Subcutaneous abdominal adipose tissue (tissue), 5 donors: ENCODE measurements at regions not wholly inside any gene's neighbourhood (a gene's known extent, or its start where the extent isn't known, plus 50 kb on each side); places are given as distances from the start of the nearest gene placed in this dataset.

Source experiments
- H3K27ac ChIP-seq: one replicate; pipeline ENCODE4 v1.7.0; 2013; ENCODE audit warnings: low read depth, mild to moderate bottlenecking, inconsistent platforms, low read length, moderate library complexity
- H3K27me3 ChIP-seq, 5 donors: one replicate each; pipeline ENCODE4 v1.7.0; 2013; ENCODE audit warnings: low read length in 5 of 5, inconsistent platforms in 1 of 5; ENCODE audit not compliant: control insufficient read depth in 5 of 5, insufficient read depth in 4 of 5
- H3K36me3 ChIP-seq, 5 donors: one replicate each; pipeline ENCODE4 v1.7.0; 2013; ENCODE audit warnings: low read length in 5 of 5; ENCODE audit not compliant: control insufficient read depth in 5 of 5, insufficient read depth in 5 of 5
- H3K4me1 ChIP-seq, 5 donors: one replicate each; pipeline ENCODE4 v1.7.0; 2013; ENCODE audit warnings: low read length in 5 of 5, mild to moderate bottlenecking in 3 of 5, moderate library complexity in 1 of 5; ENCODE audit not compliant: control insufficient read depth in 5 of 5, insufficient read depth in 5 of 5
- H3K4me3 ChIP-seq, 5 donors: one replicate each; pipeline ENCODE4 v1.7.0; 2013; ENCODE audit warnings: low read length in 5 of 5, low read depth in 1 of 5
- H3K9ac ChIP-seq, 5 donors: one replicate each; pipeline ENCODE4 v1.7.0; 2013; ENCODE audit warnings: low read length in 5 of 5, mild to moderate bottlenecking in 4 of 5, moderate library complexity in 3 of 5
- H3K9me3 ChIP-seq, 5 donors: one replicate each; pipeline ENCODE4 v1.7.0; 2013; ENCODE audit warnings: low read length in 5 of 5; ENCODE audit not compliant: control insufficient read depth in 5 of 5
- donor health status: healthy.
- donor health status: healthy.
- donor health status: healthy.
- donor health status: healthy.
- donor health status: healthy.

DNA sequence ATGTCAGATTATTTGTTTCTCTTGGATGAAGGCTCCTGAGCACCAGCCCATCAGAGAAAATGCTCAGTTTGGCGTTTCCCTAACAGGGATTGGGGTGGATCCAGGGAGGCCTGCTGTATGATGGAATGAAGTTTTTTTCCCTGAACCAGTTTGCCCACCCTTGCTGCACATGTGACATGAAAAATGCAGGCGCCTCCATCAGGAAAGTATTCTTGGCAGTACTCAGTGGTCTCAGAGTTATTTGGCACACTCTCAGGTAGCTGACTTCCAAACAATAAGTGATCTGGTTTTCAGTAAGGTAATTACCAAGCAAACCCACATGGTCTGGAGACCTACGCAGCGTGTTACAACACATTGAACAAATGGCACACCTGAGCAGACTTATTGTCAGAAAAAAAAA is 254.9 kb downstream of the PAX3 start:
- Histone ChIP-seq H3K36me3 (no peaks in the 10 kb centered on the region), H3K9ac (no peak overlapping the region), H3K27me3 (peaks cover 0 to 4% (median 2%) of the 10 kb centered on the region in 5 donors), H3K27ac (no peak overlapping the region), H3K9me3 (no peaks in the 10 kb centered on the region), H3K4me1 (no peaks in the 10 kb centered on the region), H3K4me3 (no peak overlapping the region)

DNA sequence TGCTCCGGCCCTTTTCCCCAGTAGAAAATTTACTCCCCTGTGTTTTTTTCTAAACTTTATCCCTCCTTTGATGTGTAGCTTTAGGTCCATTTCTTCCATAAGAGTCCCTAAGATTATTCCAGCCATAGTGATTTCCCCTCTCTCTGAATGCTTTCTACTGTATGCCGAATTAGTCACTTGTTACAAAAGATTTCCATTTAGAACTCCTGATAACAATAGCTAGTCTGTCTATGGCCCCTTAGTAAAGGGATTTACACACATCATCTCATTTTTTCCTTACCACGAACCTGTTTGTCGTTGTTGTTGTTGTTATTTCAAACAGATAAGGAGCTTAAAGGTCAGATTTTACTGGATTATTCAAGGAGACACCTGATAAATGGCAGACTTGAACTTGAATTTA is 256.1 kb downstream of the PAX3 start:
- Histone ChIP-seq H3K4me3 (no peak overlapping the region), H3K9ac (no peak overlapping the region), H3K36me3 (no peaks in the 10 kb centered on the region), H3K27ac (no peak overlapping the region), H3K27me3 (peaks cover 0 to 4% (median 0%) of the 10 kb centered on the region in 5 donors), H3K4me1 (peaks cover 0 to 2% (median 0%) of the 10 kb centered on the region in 5 donors), H3K9me3 (no peaks in the 10 kb centered on the region)

DNA sequence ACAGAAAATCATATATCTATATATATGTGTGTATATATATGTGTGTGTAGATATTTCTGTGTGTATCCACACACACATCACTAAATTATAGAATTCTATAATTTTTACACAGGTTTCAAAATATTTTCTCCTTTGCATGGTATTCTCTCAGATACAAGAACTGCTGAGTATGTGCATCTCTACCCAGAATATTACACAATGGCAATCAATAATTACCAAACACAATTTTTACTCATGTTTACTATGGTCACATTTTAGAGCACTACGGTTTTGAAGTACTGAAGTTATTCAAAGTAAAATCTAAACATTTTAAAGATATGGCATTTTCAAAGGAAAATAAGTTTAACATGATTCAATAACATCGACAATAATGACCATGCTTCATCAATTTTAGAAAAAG is 258.5 kb downstream of the PAX3 start:
- Histone ChIP-seq H3K4me3 (no peak overlapping the region), H3K27ac (no peak overlapping the region), H3K36me3 (no peaks in the 10 kb centered on the region), H3K9me3 (no peaks in the 10 kb centered on the region), H3K4me1 (peaks cover 0 to 2% (median 0%) of the 10 kb centered on the region in 5 donors), H3K9ac (no peak overlapping the region), H3K27me3 (peaks cover 0 to 3% (median 0%) of the 10 kb centered on the region in 5 donors)

GRCh38 chr2:222039821-222040220 is 259.0 kb downstream of the PAX3 start:
- Histone ChIP-seq H3K36me3 (no peaks in the 10 kb centered on the region), H3K9ac (no peak overlapping the region), H3K9me3 (no peaks in the 10 kb centered on the region), H3K4me3 (no peak overlapping the region), H3K27me3 (peaks cover 0 to 3% (median 0%) of the 10 kb centered on the region in 5 donors), H3K27ac (no peak overlapping the region), H3K4me1 (peaks cover 0 to 2% (median 0%) of the 10 kb centered on the region in 5 donors)

DNA sequence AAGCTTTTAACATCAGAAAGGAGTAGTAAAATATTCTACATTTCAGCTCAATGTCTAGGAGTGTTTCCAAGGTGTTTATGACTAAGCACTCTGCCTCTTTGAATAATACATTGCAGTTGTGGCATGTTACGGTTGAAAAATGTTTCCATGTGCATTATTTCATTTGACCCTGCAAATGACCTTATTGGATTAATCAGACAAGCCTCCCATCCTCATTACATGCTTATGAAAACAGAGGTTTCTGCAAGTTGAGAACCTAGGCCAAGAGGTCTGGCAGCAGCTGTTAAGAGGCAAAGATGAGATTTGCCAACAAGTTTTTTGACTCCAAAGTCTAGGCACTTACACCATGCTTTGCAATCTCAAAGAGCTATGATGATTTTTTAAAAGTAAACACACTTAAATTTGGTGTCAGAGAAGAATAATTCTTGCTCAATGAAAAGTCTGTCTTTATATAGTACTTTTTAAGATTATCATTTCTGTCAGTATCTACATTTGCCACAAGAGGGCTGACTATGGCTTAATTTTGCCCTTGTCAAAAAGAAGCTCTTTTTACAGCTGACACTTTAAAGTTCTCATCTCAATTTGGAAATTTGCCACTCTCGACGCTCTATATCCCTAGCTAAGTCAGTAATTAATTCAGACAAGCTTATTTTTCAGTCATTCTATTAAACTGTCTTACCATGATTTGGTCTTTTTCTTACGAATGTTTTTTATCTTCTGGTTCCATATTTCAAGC is 260.6 kb downstream of the PAX3 start:
- Histone ChIP-seq H3K9ac (no peak overlapping the region), H3K4me3 (no peak overlapping the region), H3K9me3 (no peaks in the 10 kb centered on the region), H3K27me3 (peaks cover 0 to 3% (median 0%) of the 10 kb centered on the region in 5 donors), H3K4me1 (peaks cover 0 to 2% (median 0%) of the 10 kb centered on the region in 5 donors), H3K36me3 (no peaks in the 10 kb centered on the region), H3K27ac (no peak overlapping the region)

DNA sequence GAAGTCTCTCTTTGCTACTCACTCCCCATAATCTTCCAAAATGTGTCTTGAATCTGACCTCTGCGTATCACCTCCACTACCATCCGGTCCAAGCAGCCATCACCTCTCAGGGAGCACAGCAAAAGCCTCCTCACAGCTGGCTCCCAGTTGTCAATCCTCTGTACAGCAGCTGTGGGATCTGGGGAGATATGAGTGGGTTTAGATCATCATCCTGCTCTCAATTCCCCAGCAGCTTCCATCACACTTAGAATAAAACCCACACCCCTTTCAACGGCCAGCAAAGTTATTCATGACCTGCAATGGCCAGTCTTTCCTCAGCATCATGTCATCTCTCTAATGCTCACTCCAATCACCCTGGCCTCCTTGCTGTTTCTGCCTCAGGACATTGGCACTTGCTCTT is 261.6 kb downstream of the PAX3 start:
- Histone ChIP-seq H3K4me1 (peaks cover 0 to 2% (median 0%) of the 10 kb centered on the region in 5 donors), H3K9me3 (no peaks in the 10 kb centered on the region), H3K27ac (no peak overlapping the region), H3K4me3 (no peak overlapping the region), H3K27me3 (peaks cover 0 to 3% (median 0%) of the 10 kb centered on the region in 5 donors), H3K36me3 (no peaks in the 10 kb centered on the region), H3K9ac (no peak overlapping the region)

DNA sequence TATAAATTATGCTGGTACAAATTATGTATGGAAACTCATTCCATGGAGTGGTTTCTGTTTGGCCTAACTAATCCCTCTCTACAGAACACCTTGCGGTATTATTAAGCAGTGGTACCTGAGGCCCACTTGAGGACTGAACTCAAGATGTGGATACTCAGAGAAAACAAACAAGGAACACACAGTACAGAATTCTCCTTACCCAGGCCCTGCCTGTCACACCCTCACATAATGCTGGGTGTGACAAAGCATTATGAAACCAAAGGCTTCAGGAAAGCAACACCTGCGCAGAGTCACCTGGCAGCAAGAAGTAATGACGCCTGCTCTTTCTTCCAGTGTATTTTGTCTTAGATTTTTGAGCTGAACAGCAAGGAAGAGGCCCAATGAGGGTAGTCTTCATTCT is 264.7 kb downstream of the PAX3 start:
- H3K4me3 ChIP-seq, result no peak overlapping the region
- H3K27ac ChIP-seq, result no peak overlapping the region
- no peak overlapping the region for H3K9ac ChIP-seq
- H3K4me1 ChIP-seq, result peaks cover 0 to 2% (median 0%) of the 10 kb centered on the region in 5 donors
- no peaks in the 10 kb centered on the region for H3K9me3 ChIP-seq
- peaks cover 0 to 3% (median 0%) of the 10 kb centered on the region in 5 donors for H3K27me3 ChIP-seq
- H3K36me3 ChIP-seq, result no peaks in the 10 kb centered on the region

DNA sequence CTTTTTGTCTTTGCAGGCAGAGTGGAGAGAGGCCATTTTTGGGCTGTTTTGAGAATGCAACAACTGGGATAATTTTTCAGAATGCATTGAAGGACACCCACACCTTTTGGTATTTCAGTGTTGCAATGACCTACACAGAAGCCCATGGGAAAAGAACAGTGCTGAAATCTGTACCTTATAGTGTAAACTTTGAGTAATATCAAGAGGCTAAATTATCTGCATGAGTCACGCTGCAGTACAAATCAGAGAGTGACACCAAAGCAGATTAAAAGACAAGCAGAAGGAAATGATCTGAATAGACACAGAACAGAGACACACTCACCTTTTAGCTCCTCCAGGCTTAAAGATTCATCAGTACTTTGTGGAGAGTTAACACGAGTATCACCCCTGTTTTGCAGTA is 265.3 kb downstream of the PAX3 start:
- Histone ChIP-seq H3K9me3 (no peaks in the 10 kb centered on the region), H3K27me3 (peaks cover 0 to 3% (median 0%) of the 10 kb centered on the region in 5 donors), H3K9ac (no peak overlapping the region), H3K36me3 (no peaks in the 10 kb centered on the region), H3K4me1 (peaks cover 0 to 1% (median 0%) of the 10 kb centered on the region in 5 donors), H3K27ac (no peak overlapping the region), H3K4me3 (no peak overlapping the region)

GRCh38 chr2:222025881-222026271 is 272.9 kb downstream of the PAX3 start:
- H3K9ac ChIP-seq, result no peak overlapping the region
- H3K27ac ChIP-seq, result no peak overlapping the region
- H3K36me3 ChIP-seq, result no peaks in the 10 kb centered on the region
- H3K9me3 ChIP-seq, result no peaks in the 10 kb centered on the region
- peaks cover 0 to 13% (median 0%) of the 10 kb centered on the region in 5 donors for H3K27me3 ChIP-seq
- H3K4me1 ChIP-seq, result peaks cover 0 to 3% (median 0%) of the 10 kb centered on the region in 5 donors
- no peak overlapping the region for H3K4me3 ChIP-seq

DNA sequence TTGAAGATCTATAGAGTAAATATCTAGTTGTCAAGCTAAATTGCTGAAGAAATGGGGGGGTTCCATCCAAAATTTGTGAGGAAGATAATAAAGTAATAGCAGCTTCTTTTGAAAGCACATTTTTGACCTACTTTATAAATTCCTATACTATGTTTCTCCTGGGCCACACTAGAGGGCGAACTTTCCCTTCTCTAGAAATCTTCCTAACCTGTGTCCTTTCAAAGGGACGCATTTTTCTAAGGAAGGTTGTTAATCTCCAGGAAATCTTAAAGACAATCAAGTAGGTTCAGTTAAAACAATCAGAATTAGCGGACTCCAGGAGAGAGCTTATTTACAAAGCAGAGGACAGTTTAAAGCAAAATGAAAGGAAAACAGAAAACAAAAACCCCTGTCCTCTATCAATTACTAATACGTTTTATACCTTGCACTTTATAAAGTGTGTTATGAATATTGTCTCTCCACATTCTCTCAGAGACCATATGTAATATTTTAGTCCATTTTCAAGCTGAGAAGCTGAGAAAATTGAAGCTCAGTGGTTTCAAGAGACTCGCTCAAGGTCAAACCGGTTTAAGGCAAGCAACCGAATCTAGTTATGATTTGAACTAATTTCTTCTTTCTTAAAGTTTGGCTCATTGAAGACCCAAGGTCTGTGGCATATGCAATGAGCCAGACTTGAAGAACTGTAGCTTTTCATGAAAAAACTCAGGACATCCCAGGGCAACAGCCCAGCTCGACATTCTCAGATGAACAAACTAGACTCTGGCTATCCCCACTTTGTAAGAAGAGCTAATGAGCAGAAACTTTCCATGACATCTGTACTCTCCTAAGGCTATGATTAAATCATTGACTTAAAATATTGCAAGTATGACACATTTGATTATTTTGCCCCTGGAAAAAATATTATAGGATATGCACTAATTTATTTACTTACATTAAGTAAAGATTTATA is 273.6 kb downstream of the PAX3 start:
- no peak overlapping the region for H3K9ac ChIP-seq
- no peaks in the 10 kb centered on the region for H3K36me3 ChIP-seq
- no peaks in the 10 kb centered on the region for H3K9me3 ChIP-seq
- no peak overlapping the region for H3K27ac ChIP-seq
- peaks cover 0 to 13% (median 0%) of the 10 kb centered on the region in 5 donors for H3K27me3 ChIP-seq
- H3K4me3 ChIP-seq, result no peak overlapping the region
- H3K4me1 ChIP-seq, result peaks cover 0 to 3% (median 0%) of the 10 kb centered on the region in 5 donors
